KG1 (cell line): ENCODE measurements at regions not wholly inside any gene's neighbourhood (a gene's known extent, or its start where the extent isn't known, plus 50 kb on each side); places are given as distances from the start of the nearest gene placed in this dataset.
"Not testable (repeated sequence)": the region's sequence is repeated elsewhere in the genome, so short reads cannot be mapped to it uniquely, and the experiment has no call there.

Source experiments
- DNase-seq: peaks from one replicate; lab custom pipeline; 2025; lab: John Stamatoyannopoulos, UW

DNA sequence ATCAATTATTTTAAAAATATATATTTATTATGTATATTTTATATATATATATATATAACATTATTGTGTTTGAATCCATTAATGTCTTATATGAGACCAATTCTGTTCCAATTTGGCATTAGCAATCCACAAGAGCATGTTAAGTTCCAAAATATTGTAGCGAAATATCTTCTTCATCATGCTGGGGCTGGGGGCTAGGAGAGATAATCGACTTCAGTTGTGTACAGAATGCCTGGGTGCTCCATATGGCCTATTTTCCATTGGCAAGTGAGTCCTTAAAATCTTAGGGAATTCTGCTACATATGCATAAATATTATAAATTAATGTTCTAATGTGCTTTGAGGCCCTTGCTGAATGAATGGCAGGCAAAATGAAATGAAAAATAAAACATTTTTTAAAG lies 117.7 kb downstream of the PCDH7 start:
- no peak for DNase-seq

DNA sequence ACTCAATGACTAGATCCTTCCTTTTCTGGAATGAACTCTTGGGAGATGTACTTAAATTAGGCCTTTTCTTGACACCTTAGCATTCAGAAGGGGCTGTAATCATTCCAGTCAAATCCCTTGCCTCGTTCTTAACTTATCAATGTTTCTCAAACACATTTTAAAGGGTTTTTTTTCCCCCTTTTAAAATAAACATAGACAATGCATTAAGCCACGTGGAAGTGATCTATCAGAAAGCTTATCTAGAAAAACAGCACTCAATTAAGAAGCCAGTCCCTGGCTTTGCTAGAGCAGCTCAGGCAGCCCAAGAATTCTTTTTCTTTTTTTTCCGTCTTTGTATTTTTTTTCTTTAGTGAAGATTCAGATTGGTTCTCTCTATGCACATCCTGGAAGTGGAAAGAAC lies 118.2 kb downstream of the PCDH7 start:
- no peak for DNase-seq

DNA sequence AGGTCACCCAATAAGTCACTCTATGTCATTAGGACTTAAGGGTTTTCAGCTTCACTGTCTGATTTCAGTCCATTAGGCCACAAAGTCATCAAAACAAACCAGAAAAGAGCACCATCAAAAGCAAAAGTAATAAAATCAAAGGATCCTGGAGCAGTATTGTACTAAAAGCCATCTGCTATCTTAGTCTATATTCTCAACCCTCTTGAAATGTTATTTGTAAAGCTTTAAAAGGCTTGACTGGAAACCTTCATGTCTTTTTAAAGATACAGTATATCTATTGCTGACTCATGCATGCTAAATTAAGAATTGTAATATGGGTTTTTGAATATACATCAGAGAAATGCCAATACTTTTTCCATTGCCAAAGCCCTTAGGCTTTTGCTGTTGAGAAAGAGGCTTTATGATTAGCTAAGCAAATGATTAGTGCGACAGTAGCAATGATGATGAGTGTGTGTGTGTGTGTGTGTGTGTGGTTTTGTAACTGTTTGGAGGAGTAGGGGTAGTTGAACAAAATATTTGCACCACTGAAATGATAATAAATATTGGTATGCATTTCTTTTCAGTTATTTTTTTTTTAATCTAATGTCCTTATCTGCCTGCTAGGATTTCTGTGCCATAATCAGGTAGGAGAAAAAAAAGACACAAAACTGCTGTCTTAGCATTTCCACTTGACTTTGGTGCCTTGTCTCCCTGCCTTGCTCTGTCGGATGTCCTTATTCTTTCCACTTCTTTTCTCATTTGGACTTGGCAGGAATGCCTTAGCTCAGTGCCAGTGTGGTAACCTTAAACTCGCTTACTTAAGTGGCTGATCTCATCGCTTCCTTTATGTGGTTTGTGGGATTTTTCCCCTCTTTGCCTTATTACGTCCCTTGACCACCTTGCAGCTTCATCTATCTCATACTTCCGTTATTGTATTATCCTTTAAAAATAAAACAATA lies 119.7 kb downstream of the PCDH7 start:
- DNase-seq = no peak

DNA sequence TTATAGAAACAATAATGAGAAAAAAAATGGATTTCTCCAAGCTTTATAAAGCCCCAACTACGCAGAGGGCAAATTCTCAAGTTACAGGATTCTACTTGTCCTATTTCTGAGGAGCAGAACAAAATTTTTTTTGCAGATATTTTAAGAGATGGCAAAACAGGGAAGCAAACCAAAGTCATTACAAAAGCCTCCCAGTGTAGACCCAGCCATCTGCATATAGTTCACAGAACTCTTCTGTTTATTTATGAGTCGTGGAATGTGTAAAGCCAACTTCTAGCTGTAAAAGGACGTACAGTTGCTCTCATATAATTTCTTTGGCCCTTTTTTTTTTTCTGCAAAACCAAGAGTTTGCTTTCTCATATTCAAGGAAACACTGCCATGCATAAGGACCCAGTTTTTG lies 120.4 kb downstream of the PCDH7 start:
- DNase-seq = no peak

DNA sequence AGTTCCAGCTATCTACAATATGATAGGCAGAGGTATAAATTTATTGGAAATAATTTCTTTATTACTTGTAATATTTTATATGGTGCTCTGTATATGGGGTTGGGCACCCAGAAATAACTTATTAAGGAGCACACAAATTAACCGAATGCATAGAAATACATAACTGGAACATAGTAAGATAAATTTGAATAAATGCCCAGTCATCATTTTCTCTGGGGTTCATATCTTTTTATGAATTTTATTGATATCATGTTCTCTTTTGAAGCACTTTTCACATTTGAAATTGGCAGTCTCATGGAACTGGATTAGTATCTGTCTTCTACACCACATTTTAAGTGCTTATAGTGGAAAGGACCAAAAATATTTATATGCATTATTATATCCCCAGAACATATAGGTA lies 122.0 kb downstream of the PCDH7 start:
- no peak for DNase-seq

DNA sequence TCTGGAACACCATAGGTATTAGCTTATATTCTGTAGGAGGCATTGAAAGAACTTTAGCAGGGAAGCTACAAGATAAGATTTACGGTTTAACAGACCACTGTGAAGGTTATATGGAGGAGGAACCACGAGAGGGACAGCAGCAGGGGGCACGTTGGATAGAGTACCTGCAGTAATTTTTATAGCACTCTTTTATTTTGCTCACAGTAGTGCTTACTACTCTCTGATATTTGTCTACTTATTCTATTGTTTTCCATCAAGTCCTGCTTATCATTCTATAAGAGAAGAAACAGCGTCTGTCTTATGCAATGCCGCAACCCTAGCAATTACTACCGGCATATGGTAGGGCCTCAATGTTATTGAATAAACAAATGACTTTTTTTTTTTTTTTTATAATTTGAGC lies 122.5 kb downstream of the PCDH7 start:
- no peak for DNase-seq

DNA sequence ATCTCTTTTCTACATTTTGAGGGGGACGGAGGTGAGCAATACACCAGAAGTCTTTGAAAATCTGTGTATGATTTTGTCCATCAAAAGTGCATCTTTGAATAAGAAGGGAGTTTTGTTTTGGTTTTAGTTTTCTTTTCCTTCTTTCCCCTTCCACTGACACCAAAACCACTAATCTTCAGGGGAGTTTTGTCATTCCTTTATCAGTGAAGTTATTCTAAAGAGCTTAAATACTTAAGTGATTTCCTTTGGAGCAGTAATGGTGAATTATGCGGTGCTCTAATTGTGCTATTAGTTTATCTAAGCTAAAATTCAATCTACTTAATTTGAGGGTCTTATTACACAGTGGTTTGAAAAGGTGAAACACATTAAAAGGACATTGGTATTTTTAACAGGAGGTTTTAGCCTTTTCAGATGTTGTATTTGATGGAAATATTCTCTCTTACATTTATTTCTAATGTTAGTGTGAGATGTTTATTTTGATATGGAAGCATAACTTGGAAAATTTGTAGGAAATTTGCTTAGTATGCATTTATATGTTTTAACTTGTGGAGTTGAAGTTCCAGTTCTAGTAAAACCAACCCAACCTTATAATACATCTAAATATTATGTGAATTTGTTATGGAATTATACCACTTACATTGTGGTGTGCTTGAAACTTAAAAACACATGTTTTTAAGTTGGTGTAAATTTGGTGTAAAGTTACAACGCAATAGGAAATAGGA lies 124.9 kb downstream of the PCDH7 start:
- DNase-seq = no peak

DNA sequence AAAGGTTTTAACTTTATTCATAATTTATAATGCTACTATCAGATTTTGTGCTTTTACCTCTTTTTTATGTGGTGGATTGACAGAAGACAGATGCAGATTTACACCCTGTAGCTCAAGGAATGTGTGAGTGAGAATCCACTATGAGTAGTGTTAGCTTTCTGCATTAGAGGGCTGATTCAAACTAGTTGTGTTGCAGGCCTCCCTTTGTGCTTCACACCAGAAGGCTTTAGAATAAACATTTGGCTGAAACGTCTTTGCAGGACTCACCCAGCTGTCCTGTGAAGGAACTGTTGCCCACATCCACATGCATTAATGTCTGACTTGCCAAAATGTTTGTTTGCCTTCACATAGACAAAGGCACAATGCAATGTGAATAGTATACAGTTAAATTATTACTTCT lies 127.0 kb downstream of the PCDH7 start:
- DNase-seq = no peak

DNA sequence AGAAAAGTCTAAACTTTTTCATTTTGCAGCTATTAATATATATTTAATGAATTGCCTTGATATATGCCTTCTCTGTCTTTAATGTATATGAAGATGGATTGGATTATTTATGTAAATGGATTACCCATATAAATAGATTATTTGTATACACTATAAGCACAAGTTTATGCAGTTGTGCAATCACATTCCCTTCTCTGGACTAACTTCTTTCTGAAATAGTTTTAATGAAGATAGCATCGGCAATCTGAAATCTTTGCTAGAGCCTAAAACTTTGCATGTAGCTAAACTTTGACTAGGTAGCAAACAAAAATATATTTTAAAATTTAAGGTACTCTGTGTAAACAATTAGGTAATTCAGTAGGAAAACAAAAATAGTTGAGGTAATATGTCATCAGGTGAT lies 127.8 kb downstream of the PCDH7 start:
- DNase-seq = no peak

DNA sequence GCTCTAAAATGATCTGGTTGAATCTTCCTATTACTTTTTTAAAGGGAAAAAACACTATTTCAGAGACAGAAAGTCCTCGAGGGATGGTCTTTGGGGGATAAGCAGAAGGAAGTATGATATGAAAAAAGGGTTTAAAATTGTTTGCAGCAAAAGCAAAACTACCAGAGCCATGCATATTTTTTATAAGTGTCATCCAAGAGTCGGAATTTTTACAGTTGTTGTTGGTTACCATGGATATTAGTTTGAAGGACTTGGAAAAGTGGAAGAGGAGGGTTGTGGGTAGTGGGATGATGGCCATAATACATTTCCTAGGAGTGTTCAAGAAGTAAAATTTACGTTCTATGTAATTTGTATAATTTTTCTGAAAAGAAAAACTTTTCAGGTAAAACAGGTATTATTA lies 134.4 kb downstream of the PCDH7 start:
- no peak for DNase-seq

DNA sequence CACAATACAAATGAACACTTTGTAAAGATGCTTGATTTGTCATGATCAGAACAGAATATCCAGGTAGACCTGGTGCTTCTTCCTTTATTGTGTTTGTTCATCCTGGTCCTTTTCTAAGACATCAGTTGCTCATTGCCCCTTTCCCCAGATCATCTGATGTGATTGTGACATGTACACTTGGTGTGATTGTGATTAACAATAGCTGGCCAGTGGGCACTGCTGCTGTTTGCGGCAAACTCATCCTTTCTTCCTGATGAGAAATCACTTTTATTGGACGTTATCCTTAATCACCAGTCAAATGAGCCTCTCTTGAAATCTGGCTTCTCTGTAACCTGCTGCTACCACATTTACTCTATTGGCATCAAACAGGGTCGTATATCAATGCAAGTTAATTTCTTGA lies 135.1 kb downstream of the PCDH7 start:
- no peak for DNase-seq

DNA sequence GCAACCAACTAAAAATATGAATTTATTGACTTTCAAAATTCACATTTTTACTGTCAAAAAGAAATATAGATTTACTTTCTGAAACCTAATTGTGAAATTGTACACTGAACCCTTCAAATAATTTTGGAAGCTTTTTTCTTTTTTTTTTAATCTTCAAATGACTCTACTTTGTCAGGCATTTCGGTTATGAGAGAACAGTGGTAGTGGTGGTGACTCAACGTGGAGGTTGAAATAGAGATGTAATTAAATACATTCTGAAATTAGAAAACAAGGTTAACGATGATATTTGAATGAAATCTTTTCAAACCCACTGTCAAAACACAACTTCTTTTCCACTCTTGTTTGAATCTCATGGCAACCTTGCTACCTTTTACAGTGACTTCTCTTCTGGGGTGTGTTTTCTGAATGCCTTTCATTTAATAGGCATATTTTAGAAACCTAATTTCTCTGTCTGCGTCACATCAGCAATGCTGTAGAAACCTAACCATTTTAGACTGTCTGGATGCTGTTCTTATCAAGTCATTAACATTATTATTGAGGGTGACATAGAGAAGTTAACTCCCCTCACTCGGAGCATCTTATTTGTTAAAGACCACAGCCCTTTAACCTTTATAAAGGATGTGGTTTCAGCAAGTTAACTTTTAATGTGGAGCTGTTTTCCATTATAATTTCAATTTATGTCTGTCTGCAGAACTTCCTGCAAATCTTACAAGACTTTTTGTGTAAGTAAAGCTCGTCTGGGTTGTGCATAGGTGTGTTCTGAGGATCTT lies 136.8 kb downstream of the PCDH7 start:
- DNase-seq = no peak

DNA sequence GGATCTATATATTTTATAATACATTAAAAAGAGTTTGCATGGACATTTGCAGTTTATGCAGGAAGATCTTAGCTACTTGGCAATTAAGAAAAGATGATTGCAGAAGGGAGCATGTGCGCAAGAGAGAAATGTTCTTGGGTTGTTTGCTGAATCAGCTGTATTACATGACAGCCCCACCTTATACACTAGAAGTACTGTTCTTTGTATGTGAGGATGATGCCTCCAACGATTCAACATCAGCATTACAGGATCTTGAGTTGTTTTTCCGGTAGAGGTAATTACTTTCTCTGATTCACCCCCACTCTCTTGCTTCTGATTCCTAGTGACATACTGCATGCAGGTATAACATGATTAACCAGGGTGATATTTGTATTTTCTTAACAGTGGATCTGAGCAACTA lies 140.8 kb downstream of the PCDH7 start:
- DNase-seq = no peak

DNA sequence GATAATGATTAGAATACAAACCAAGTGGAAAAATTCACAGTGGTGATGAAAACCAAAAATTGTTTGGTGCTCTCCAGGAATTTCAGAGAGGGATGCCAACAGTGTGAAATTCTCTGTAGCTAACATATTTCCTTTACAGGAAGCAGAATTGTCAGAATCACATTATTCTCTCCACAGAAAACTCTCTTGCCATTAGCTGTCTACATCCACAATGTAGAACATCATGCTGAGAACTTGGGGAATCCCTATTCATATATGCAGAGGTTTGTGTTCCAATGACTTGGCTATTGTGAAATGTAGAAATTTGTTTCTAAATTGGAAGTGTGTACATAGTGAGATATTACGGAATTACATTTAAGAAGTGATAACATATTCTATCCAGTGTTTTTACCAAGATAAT lies 142.0 kb downstream of the PCDH7 start:
- no peak for DNase-seq

DNA sequence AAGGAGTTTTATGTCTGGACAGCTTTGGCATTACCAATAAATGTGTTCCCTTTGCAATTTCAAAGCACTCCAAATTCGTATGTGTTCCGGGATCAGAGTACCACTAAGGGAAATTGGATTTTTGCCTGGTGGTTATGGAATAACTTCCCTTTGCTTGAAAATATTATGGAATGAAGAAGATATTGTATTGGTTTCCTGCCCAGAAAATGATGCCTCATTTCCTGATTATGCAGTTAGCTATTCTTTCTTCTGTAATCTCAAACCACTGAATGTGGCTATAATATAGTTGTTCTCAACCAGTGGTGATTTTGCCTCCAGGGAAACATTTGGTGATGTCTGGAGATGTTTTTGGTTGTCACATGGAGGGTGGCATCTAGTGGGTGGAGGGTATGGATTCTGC lies 142.9 kb downstream of the PCDH7 start:
- DNase-seq = no peak

DNA sequence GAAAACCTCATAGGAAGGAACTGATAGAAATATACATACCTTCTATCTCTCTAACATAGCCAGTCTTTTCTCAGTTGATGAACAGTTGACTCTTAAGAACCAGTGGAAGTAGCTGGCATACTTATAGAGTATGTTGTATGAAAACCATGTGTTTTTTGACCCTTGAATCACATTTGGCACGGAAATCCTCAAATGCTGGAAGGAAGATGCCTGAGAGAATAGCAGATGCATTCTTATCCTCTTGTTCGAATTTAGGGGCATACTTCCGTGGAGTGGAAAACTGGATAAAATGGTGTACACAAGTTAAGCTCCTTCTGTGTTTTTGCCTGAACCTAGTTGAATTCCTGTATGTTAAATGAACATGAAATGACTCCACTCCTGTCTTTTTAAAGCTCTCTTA lies 145.5 kb downstream of the PCDH7 start:
- no peak for DNase-seq

DNA sequence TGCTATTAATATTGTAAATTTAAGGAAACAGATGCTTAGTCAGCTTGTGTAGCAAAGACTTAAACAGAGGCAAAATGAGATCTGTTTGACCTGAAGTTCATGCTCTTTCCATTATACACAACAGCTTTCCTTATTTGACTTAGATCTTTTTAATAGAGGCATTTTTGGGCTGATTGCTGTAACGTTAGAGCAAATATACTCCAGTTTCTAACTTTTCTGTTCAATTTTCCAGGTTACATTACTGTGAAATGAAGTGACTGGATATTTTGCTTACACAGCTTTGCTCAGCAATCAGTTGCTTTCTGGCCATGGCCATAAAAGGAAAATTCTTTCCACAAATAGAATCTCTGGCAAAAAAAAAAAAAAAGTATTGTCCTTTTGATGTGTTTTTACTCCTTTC lies 146.2 kb downstream of the PCDH7 start:
- no peak for DNase-seq

DNA sequence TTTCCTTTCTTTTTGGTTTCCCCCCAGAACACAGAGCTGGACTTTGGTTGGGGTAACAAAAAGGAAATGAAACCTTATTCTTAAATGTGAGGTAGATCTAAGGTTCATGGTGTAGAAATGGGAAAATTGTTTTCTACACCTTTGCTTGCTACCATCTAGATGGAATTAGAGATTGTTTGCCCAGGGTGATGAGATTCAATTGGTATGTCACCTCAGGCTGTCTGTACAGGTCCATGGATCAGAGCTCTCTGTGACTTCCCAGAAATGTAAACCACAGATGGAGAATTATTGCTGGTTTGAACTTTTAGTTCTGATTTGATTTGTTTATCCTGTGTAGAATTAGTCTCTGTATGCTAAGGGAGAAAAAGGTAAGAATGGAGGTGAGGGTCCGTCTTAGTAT lies 146.7 kb downstream of the PCDH7 start:
- no peak for DNase-seq

DNA sequence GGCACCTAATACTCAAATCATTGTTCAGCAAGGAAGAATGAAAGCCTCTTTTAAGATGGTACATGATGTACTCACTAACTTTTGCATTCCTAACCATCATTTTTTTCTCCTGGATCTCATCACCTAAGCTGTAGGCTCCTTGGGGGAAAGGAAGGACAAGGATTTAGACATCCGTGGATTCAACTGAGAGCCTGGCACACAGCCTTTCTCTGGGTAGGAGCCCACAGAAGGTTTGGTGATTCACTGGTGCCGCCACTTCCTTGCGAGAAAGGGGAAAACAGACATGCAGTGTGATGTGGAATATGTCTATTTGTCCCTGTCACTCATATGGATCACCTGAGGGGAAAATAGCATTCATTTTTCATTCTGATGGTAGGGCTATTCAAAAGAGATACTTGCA lies 147.3 kb downstream of the PCDH7 start:
- DNase-seq = no peak

DNA sequence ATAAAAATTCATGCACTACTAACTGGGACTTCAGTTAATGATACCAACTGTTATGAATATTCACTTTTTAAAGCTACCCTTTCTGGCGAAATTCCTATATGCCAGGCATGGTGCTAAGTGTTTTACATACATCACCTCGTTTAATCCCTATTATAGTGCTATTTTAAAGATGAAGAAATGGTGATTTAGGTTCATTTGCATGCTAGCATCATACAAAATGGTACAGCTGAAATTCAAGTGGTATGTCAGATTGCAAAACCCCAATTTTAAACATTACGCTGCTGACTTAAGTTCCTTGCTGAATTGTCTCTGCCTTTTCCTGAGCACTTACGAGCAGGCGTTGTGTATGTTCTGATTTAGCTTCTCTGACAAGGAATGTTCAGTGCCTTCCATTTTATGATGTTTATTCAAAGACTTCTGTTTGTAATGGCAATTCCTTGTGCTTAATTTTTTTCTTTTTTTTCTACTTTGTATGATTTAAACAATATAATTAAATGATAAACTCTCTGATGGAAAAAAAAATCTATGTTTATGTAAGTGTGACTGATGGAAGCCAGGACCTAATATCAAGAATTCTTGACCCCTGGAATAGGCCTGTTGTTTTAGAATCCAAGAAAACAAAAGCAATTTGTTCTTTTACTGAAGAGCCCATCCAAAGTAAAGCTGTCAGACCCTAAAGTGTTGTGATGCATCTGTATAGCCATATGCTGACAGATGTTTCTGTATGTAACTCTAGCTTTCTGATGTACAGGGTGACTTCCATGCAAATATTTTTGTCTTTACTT lies 148.1 kb downstream of the PCDH7 start:
- DNase-seq = no peak

DNA sequence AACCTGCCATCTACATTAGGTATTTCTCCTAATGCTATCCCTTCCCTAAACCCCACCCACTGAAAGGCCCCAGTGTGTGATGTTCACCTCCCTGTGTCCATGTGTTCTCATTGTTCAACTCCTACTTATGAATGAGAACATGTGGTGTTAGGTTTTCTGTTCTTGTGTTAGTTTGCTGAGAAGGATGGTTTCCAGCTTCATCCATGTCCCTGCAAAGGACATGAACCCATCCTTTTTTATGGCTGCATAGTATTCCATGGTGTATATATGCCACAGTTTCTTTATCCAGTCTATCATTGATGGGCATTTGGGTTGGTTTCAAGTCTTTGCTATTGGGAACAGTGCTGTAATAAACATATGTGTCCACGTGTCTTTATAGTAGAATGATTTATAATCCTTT lies 149.2 kb downstream of the PCDH7 start:
- not testable (repeated sequence) for DNase-seq

DNA sequence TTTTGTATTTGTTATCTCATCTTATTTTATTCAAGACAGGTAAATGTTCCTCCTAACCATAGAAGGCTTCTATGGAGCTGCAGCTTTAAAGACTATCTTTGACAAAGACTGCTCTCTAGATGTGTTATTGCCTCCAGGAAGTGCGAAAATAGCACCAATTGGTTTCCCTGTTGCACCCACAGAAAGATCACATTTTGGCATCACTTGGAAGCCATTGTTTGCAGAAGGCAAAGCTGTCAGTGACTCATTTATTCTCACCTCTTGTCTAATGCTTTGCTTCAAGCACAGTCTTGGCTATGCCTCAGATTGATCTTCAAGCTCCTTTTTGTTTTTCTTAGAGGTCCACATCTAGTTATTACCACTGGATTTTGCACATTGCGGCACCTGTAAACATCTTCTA lies 150.3 kb downstream of the PCDH7 start:
- no peak for DNase-seq
